NCI-H524 treated with DMSO at 0.1 percent for 48 hours (cell line): ENCODE measurements at regions not wholly inside any gene's neighbourhood (a gene's known extent, or its start where the extent isn't known, plus 50 kb on each side); places are given as distances from the start of the nearest gene placed in this dataset.

Experiments used
- DNase-seq: peaks from one replicate; lab custom pipeline; 2025; lab: John Stamatoyannopoulos, UW

- DNase-seq: no peak
These were observed 404.1 kb downstream of the SHANK2 start for GRCh38 chr11:70848243-70848750.

GRCh38 chr11:70849031-70849430 is 403.3 kb downstream of the SHANK2 start:
- no peak for DNase-seq

- DNase-seq: no peak
These were observed 401.1 kb downstream of the SHANK2 start for GRCh38 chr11:70851308-70851707.

- DNase-seq: no peak
These were observed 400.5 kb downstream of the SHANK2 start for GRCh38 chr11:70851907-70852306.

- no peak for DNase-seq
These were observed 399.2 kb downstream of the SHANK2 start for GRCh38 chr11:70853068-70853769.

- DNase-seq: no peak
These were observed 398.6 kb downstream of the SHANK2 start for GRCh38 chr11:70853770-70854108.

GRCh38 chr11:70854201-70854600 is 398.2 kb downstream of the SHANK2 start:
- DNase-seq: no peak

- no peak for DNase-seq
These were observed 397.3 kb downstream of the SHANK2 start for GRCh38 chr11:70854901-70855556.

- DNase-seq: no peak
These were observed 394.5 kb downstream of the SHANK2 start for GRCh38 chr11:70857894-70858293.

GRCh38 chr11:70859180-70859579 is 393.2 kb downstream of the SHANK2 start:
- DNase-seq: no peak

- no peak for DNase-seq
These were observed 391.5 kb downstream of the SHANK2 start for GRCh38 chr11:70860888-70861287.

- DNase-seq: no peak
These were observed 390.8 kb downstream of the SHANK2 start for GRCh38 chr11:70861559-70861958.

GRCh38 chr11:70862093-70862492 is 390.3 kb downstream of the SHANK2 start:
- DNase-seq: no peak

GRCh38 chr11:70863186-70863585 is 389.2 kb downstream of the SHANK2 start:
- DNase-seq: no peak

- DNase-seq: no peak
These were observed 388.4 kb downstream of the SHANK2 start for GRCh38 chr11:70863993-70864392.

GRCh38 chr11:70865356-70865755 is 387.0 kb downstream of the SHANK2 start:
- DNase-seq: no peak

- DNase-seq: no peak
These were observed 385.5 kb downstream of the SHANK2 start for GRCh38 chr11:70866834-70867233.

GRCh38 chr11:70867281-70868047 is 384.9 kb downstream of the SHANK2 start:
- no peak for DNase-seq

- DNase-seq: no peak
These were observed 384.0 kb downstream of the SHANK2 start for GRCh38 chr11:70868341-70868885.

- DNase-seq: no peak
These were observed 383.3 kb downstream of the SHANK2 start for GRCh38 chr11:70869054-70869453.

GRCh38 chr11:70871881-70872280 is 380.5 kb downstream of the SHANK2 start:
- DNase-seq: no peak

GRCh38 chr11:70872299-70872698 is 380.1 kb downstream of the SHANK2 start:
- DNase-seq: no peak
